D341Med (cell line): ENCODE measurements at regions not wholly inside any gene's neighbourhood (a gene's known extent, or its start where the extent isn't known, plus 50 kb on each side); places are given as distances from the start of the nearest gene placed in this dataset.

Experiments
- DNase-seq: peaks from one replicate; pipeline ENCODE4 v3.0.0; 2012; ENCODE audit warnings: low spot score

- DNase-seq: peak; percentile 37
These were observed 53.5 kb upstream of the SMIM31 start for GRCh38 chr4:164700471-164700870.

GRCh38 chr4:164701665-164702064, 52.3 kb upstream of the SMIM31 start:
- DNase-seq: no peak
